H1 (cell line): ENCODE measurements at regions not wholly inside any gene's neighbourhood (a gene's known extent, or its start where the extent isn't known, plus 50 kb on each side); places are given as distances from the start of the nearest gene placed in this dataset.

Experiments
- CTCF ChIA-PET: fragments of 300-600 bp; sonication (Branson Sonifier 250); formaldehyde crosslinking; loops from one replicate; lab custom pipeline; 2021; ENCODE audit not compliant: partially characterized antibody; lab: Charles Lee
- POLR2A ChIA-PET: fragments of 300-600 bp; sonication (Branson Sonifier 250); formaldehyde crosslinking; loops from one replicate; lab custom pipeline; 2021; ENCODE audit warnings: inconsistent platforms; ENCODE audit not compliant: partially characterized antibody; lab: Charles Lee
- DNase-seq, 2 experiments: peaks; one replicate each; pipeline versions ENCODE4 v3.0.0 to v3.0.0-alpha.2; 2010 to 2022; ENCODE audit warnings: low spot score in 2 of 2, low read depth in 1 of 2, mixed read lengths in 1 of 2
- FAIRE-seq: peaks from 2 replicates; lab custom pipeline; 2011; peaks lifted over from hg19 to GRCh38; lab: Jason Lieb, UNC
- H2AFZ ChIP-seq: 2 replicates; pipeline ENCODE4 v1.8.1; 2012; ENCODE audit warnings: low read length, inconsistent platforms
- H2AK5ac ChIP-seq: 2 replicates; pipeline ENCODE4 v1.6.1; 2013; ENCODE audit warnings: low read depth, low read length
- H2BK120ac ChIP-seq: replicated peaks from 2 replicates; pipeline ENCODE3; 2013; ENCODE audit warnings: low read depth, low read length, inconsistent platforms
- H2BK12ac ChIP-seq: 2 replicates; pipeline ENCODE4 v1.6.1; 2013; ENCODE audit warnings: low read depth, low read length
- H2BK15ac ChIP-seq: 2 replicates; pipeline ENCODE4 v1.6.1; 2013; ENCODE audit warnings: low read length
- H2BK20ac ChIP-seq: 2 replicates; pipeline ENCODE4 v1.6.1; 2013; ENCODE audit warnings: low read length
- H2BK5ac ChIP-seq: 2 replicates; pipeline ENCODE4 v1.6.1; 2013; ENCODE audit warnings: low read depth, low read length
- H3K14ac ChIP-seq: 2 replicates; pipeline ENCODE4 v1.6.1; 2013; ENCODE audit warnings: inconsistent platforms; ENCODE audit not compliant: insufficient read length
- H3K18ac ChIP-seq: 2 replicates; pipeline ENCODE4 v1.6.1; 2013; ENCODE audit warnings: low read length; ENCODE audit errors: extremely low read depth
- H3K23ac ChIP-seq: 2 replicates; pipeline ENCODE4 v1.6.1; 2013; ENCODE audit warnings: inconsistent platforms; ENCODE audit not compliant: insufficient read length
- H3K23me2 ChIP-seq: 2 replicates; pipeline ENCODE4 v1.6.1; 2013; ENCODE audit warnings: low read depth, low read length
- H3K27ac ChIP-seq: 2 replicates; pipeline ENCODE4 v1.6.1; 2011; ENCODE audit warnings: low read depth, low read length, inconsistent platforms
- H3K27me3 ChIP-seq, 4 experiments: replicated peaks in 1 of 4; 1 replicate in 1 of 4; 2 replicates in 3 of 4; pipeline versions ENCODE4 v1.6.1 to v1.8.1; 2011 to 2013; ENCODE audit warnings: low read length in 3 of 4, mild to moderate bottlenecking in 3 of 4, inconsistent platforms in 2 of 4, mixed read lengths in 2 of 4, moderate library complexity in 1 of 4; ENCODE audit not compliant: control insufficient read depth in 3 of 4, insufficient read depth in 3 of 4; ENCODE audit errors: extremely low read depth in 1 of 4
- H3K36me3 ChIP-seq, 4 experiments: 2 replicates each; pipeline versions ENCODE4 v1.6.1 to v1.8.1; 2011 to 2013; ENCODE audit warnings: mild to moderate bottlenecking in 4 of 4, low read length in 3 of 4, moderate library complexity in 2 of 4, control low read depth in 1 of 4, inconsistent platforms in 1 of 4; ENCODE audit not compliant: insufficient read depth in 4 of 4, control insufficient read depth in 2 of 4
- H3K4ac ChIP-seq: replicated peaks from 2 replicates; pipeline ENCODE3; 2013; ENCODE audit warnings: low read length, low read depth, mixed read lengths, inconsistent platforms; ENCODE audit not compliant: insufficient read length
- H3K4me1 ChIP-seq, 4 experiments: replicated peaks in 1 of 4; 1 replicate in 1 of 4; 2 replicates in 3 of 4; pipeline versions ENCODE4 v1.6.1 to v1.8.1; 2011 to 2013; ENCODE audit warnings: low read length in 3 of 4, inconsistent platforms in 2 of 4, mixed read lengths in 1 of 4; ENCODE audit not compliant: insufficient read depth in 4 of 4, control insufficient read depth in 3 of 4
- H3K4me2 ChIP-seq, 2 experiments: 2 replicates each; pipeline versions ENCODE4 v1.6.1 to v1.8.1; 2011 to 2013; ENCODE audit warnings: low read depth in 2 of 2, low read length in 2 of 2, control low read depth in 1 of 2, inconsistent platforms in 1 of 2, mild to moderate bottlenecking in 1 of 2; ENCODE audit not compliant: insufficient read depth in 1 of 2
- H3K4me3 ChIP-seq, 4 experiments: fragments of 200-600, 300-600 bp in 1 of 4; sonication (generic), shearing (Covaris generic), sonication (Bioruptor Twin) in 1 of 4; 2 replicates each; pipeline versions ENCODE4 v1.5.1 to v1.8.1; 2011 to 2016; ENCODE audit warnings: low read length in 4 of 4, low read depth in 3 of 4, control low read depth in 2 of 4, inconsistent platforms in 2 of 4, mild to moderate bottlenecking in 2 of 4, mixed read lengths in 1 of 4, moderate library complexity in 1 of 4; ENCODE audit not compliant: insufficient read depth in 2 of 4; ENCODE audit errors: extremely low read depth in 1 of 4
- H3K56ac ChIP-seq: replicated peaks from 2 replicates; pipeline ENCODE3; 2013; ENCODE audit warnings: low read depth, mild to moderate bottlenecking, mixed read lengths, low read length, inconsistent platforms; ENCODE audit not compliant: insufficient read length
- H3K79me1 ChIP-seq: 2 replicates; pipeline ENCODE4 v1.6.1; 2013; ENCODE audit warnings: low read depth, low read length, control low read depth
- H3K79me2 ChIP-seq, 2 experiments: 2 replicates each; pipeline versions ENCODE4 v1.6.1 to v1.8.1; 2012 to 2013; ENCODE audit warnings: low read length in 2 of 2, mild to moderate bottlenecking in 2 of 2, inconsistent platforms in 1 of 2; ENCODE audit not compliant: insufficient read depth in 2 of 2, control insufficient read depth in 1 of 2
- H3K9ac ChIP-seq, 4 experiments: replicated peaks in 1 of 4; 1 replicate in 1 of 4; 2 replicates in 3 of 4; pipeline versions ENCODE4 v1.6.1 to v1.8.1; 2011 to 2013; ENCODE audit warnings: low read depth in 3 of 4, low read length in 3 of 4, control low read depth in 2 of 4, mild to moderate bottlenecking in 2 of 4, moderate library complexity in 2 of 4, inconsistent platforms in 1 of 4; ENCODE audit errors: extremely low read depth in 1 of 4
- H3K9me3 ChIP-seq, 2 experiments: 2 replicates each; pipeline versions ENCODE4 v1.6.1 to v1.8.1; 2012 to 2013; ENCODE audit warnings: mild to moderate bottlenecking in 2 of 2, moderate library complexity in 2 of 2, control low read depth in 1 of 2, inconsistent platforms in 1 of 2, low read depth in 1 of 2, low read length in 1 of 2, mixed read lengths in 1 of 2; ENCODE audit not compliant: insufficient read depth in 2 of 2
- H4K20me1 ChIP-seq, 2 experiments: replicated peaks in 1 of 2; 2 replicates each; pipeline versions ENCODE3 to v1.8.1; 2011 to 2013; ENCODE audit warnings: inconsistent platforms in 2 of 2, low read length in 2 of 2, mild to moderate bottlenecking in 1 of 2; ENCODE audit not compliant: insufficient read depth in 2 of 2, control insufficient read depth in 1 of 2
- H4K5ac ChIP-seq: 2 replicates; pipeline ENCODE4 v1.6.1; 2013; ENCODE audit warnings: low read length, low read depth, mixed read lengths, inconsistent platforms; ENCODE audit not compliant: insufficient read length
- H4K8ac ChIP-seq: 2 replicates; pipeline ENCODE4 v1.8.0; 2013; ENCODE audit warnings: mild to moderate bottlenecking, moderate library complexity, low read length, inconsistent platforms; ENCODE audit not compliant: insufficient read depth; ENCODE audit errors: extremely low read depth
- H4K91ac ChIP-seq: replicated peaks from 2 replicates; pipeline ENCODE3; 2013; ENCODE audit warnings: low read length, mixed read lengths, inconsistent platforms; ENCODE audit not compliant: insufficient read length
- CBX8 ChIP-seq: fragments of 300-800, 300-1000 bp; sonication (generic); IDR thresholded peaks from 2 replicates; pipeline ENCODE4 v1.7.1; 2016; ENCODE audit warnings: low read depth, low read length, borderline replicate concordance
- RFX5 ChIP-seq: IDR thresholded peaks from 2 replicates; pipeline ENCODE4 v1.6.1; 2011; ENCODE audit warnings: low read depth, low read length, improper control_type of control experiment, borderline replicate concordance
- WGBS, 2 experiments: shearing (Covaris generic) in 1 of 2; methylation state at CpG; one replicate each; pipeline versions ENCODE4 v1.1.6 to v1.1.7; 2013 to 2015; ENCODE audit warnings: low lambda C conversion rate in 2 of 2, mixed read lengths in 2 of 2, inconsistent platforms in 1 of 2, low coverage in 1 of 2, missing lambda C conversion rate in 1 of 2; ENCODE audit not compliant: insufficient replicate concordance in 2 of 2, insufficient coverage in 1 of 2, insufficient read length in 1 of 2; ENCODE audit errors: extremely low coverage in 1 of 2, missing lambda C conversion rate in 1 of 2; 5-methylcytosine and 5-hydroxymethylcytosine counted together
- TF ChIP-seq, protein P1 (sequence below): IDR thresholded peaks from 2 replicates; pipeline ENCODE4 v1.6.1; 2012; ENCODE audit warnings: inconsistent platforms

DNA sequence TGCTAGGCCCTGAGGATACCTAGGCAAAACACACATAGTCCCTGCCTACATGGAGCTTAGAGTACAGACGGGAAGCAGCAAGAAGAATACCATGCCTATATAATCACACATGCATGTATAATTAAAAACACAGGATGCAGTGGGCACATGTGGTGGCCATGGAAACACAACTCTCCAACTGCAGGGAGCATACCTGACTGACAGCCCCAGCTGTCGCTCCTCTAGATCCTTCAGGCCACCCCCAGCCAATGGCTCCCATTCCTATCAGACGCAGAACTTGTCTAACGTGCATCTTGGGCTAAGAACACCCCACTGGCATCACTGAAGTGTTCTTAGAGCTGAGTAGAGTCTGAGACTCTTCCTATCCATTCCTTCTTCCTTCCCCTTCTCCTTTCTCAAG, 125.5 kb upstream of the FRMD4B start:
- no peak overlapping the region for H3K4me2 ChIP-seq
- CTCF ChIA-PET: no interaction called here
- no peak overlapping the region for H3K27ac ChIP-seq
- no peak overlapping the region for H2AK5ac ChIP-seq
- no peak overlapping the region for H2BK5ac ChIP-seq
- FAIRE-seq (no peak), DNase-seq (no peak)
- H3K79me1 ChIP-seq: no peaks in the 10 kb centered on the region
- H3K4me1 ChIP-seq: no peaks in the 10 kb centered on the region
- H4K5ac ChIP-seq: no peak overlapping the region
- no peak overlapping the region for H2AFZ ChIP-seq
- H2BK15ac ChIP-seq: no peak overlapping the region
- H3K79me2 ChIP-seq: no peaks in the 10 kb centered on the region
- no peak overlapping the region for H3K18ac ChIP-seq
- no peak overlapping the region for H4K8ac ChIP-seq
- H3K4ac ChIP-seq: no peak overlapping the region
- 88% methylated on average over 4 of the region's 4 CpGs; no CpG with 5 or more reads in 1 of the 2 experiments for WGBS, 2 experiments
- H3K9ac ChIP-seq: no peak overlapping the region
- H4K20me1 ChIP-seq: peaks cover 0 to 2% of the 10 kb centered on the region in 2 experiments
- no peak overlapping the region for H3K4me3 ChIP-seq
- H3K56ac ChIP-seq: no peak overlapping the region
- H2BK120ac ChIP-seq: no peak overlapping the region
- H3K36me3 ChIP-seq: no peaks in the 10 kb centered on the region
- no peaks in the 10 kb centered on the region for H3K27me3 ChIP-seq
- POLR2A ChIA-PET: no interaction called here
- no peaks in the 10 kb centered on the region for H3K9me3 ChIP-seq
- H3K23me2 ChIP-seq: no peaks in the 10 kb centered on the region
- no peak overlapping the region for H3K23ac ChIP-seq
- no peak overlapping the region for H4K91ac ChIP-seq
- no peak overlapping the region for H2BK12ac ChIP-seq
- no peak overlapping the region for H2BK20ac ChIP-seq
- H3K14ac ChIP-seq: no peak overlapping the region
- TF ChIP-seq, protein P1, sequence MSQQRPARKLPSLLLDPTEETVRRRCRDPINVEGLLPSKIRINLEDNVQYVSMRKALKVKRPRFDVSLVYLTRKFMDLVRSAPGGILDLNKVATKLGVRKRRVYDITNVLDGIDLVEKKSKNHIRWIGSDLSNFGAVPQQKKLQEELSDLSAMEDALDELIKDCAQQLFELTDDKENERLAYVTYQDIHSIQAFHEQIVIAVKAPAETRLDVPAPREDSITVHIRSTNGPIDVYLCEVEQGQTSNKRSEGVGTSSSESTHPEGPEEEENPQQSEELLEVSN: no peak
- no peak for TF ChIP-seq CBX8
- TF ChIP-seq RFX5: no peak
